K562 (cell line): ENCODE measurements at regions not wholly inside any gene's neighbourhood (a gene's known extent, or its start where the extent isn't known, plus 50 kb on each side); places are given as distances from the start of the nearest gene placed in this dataset.

Source experiments
- ATAC-seq: fragments of 200-7000 bp; cut with Tn5 transposase; 3 replicates; pipeline ENCODE4 v1.9.1; 2020; ENCODE audit warnings: moderate library complexity
- BruUV-seq: library from RNA; stranded (reverse); fragments of 400-500 nt; replicated peaks from 2 replicates; lab custom pipeline; 2021; lab: Mats Ljungman, UMichigan
- CTCF ChIA-PET: fragments of 300-600 bp; formaldehyde crosslinking; extraction: SDS; loops from one replicate; lab custom pipeline; 2021; ENCODE audit warnings: low intra/inter-chr PET ratio; lab: Yijun Ruan, JAX
- POLR2A ChIA-PET: fragments of 300-600, 350-650 bp; sonication (Branson Sonifier 250); formaldehyde crosslinking; extraction: SDS; loops from one replicate; lab custom pipeline; 2021; ENCODE audit warnings: antibody characterized with exemption, inconsistent platforms; lab: Yijun Ruan, JAX
- DNase-seq, 4 experiments: peaks; one replicate each; pipeline versions ENCODE4 v3.0.0 to v3.0.0-alpha.2; 2011 to 2018; ENCODE audit warnings: low spot score in 3 of 4, mixed read lengths in 3 of 4; ENCODE audit errors: extremely low read depth in 1 of 4
- FAIRE-seq: peaks from 2 replicates; lab custom pipeline; 2011; peaks lifted over from hg19 to GRCh38; lab: Jason Lieb, UNC
- H2AFZ ChIP-seq: 2 replicates; pipeline ENCODE4 v1.6.0; 2011; ENCODE audit warnings: low read depth, low read length, control low read depth, inconsistent platforms
- H3K27ac ChIP-seq: fragments of 200-600 bp; 3 replicates; pipeline ENCODE4 v1.8.0; 2011; ENCODE audit warnings: low read depth, mild to moderate bottlenecking, control low read depth, inconsistent platforms, low read length, moderate library complexity, mixed read lengths; ENCODE audit errors: extremely low read depth
- H3K27me3 ChIP-seq, 2 experiments: fragments of 300-600 bp in 1 of 2; 2 replicates in 1 of 2; 3 replicates in 1 of 2; pipeline versions ENCODE4 v1.6.0 to v1.8.0; 2011; ENCODE audit warnings: inconsistent platforms in 2 of 2, low read length in 2 of 2, mild to moderate bottlenecking in 1 of 2, mixed read lengths in 1 of 2, moderate library complexity in 1 of 2; ENCODE audit not compliant: control insufficient read depth in 2 of 2, insufficient read depth in 2 of 2
- H3K36me3 ChIP-seq: fragments of 300-600 bp; 3 replicates; pipeline ENCODE4 v1.8.0; 2011; ENCODE audit warnings: mild to moderate bottlenecking, low read length, inconsistent platforms; ENCODE audit not compliant: control insufficient read depth, insufficient read depth
- H3K4me1 ChIP-seq, 2 experiments: fragments of 200-600 bp in 1 of 2; replicated peaks in 1 of 2; 2 replicates in 1 of 2; 3 replicates in 1 of 2; pipeline versions ENCODE4 v1.5.1 to v1.8.0; 2011; ENCODE audit warnings: inconsistent platforms in 2 of 2, low read length in 2 of 2, mild to moderate bottlenecking in 1 of 2, mixed read lengths in 1 of 2, moderate library complexity in 1 of 2; ENCODE audit not compliant: control insufficient read depth in 2 of 2, insufficient read depth in 2 of 2
- H3K4me2 ChIP-seq: 2 replicates; pipeline ENCODE4 v1.6.1; 2011; ENCODE audit warnings: low read length, control low read depth, inconsistent platforms, mixed read lengths; ENCODE audit not compliant: insufficient read depth
- H3K4me3 ChIP-seq: fragments of 200-600 bp; sonication (generic), shearing (Covaris generic); 2 replicates; pipeline ENCODE4 v1.5.1; 2016; ENCODE audit warnings: control low read depth, inconsistent platforms
- H3K79me2 ChIP-seq: fragments of 200-600 bp; 3 replicates; pipeline ENCODE4 v1.8.0; 2011; ENCODE audit warnings: low read length, inconsistent platforms; ENCODE audit not compliant: control insufficient read depth, insufficient read depth
- H3K9ac ChIP-seq, 2 experiments: 2 replicates each; pipeline versions ENCODE4 v1.6.0 to v1.6.1; 2011; ENCODE audit warnings: low read depth in 2 of 2, low read length in 2 of 2, control low read depth in 1 of 2, inconsistent platforms in 1 of 2, mild to moderate bottlenecking in 1 of 2, mixed read lengths in 1 of 2; ENCODE audit not compliant: insufficient read depth in 1 of 2
- H3K9me1 ChIP-seq: one replicate; pipeline ENCODE4 v1.6.0; 2011; ENCODE audit warnings: inconsistent platforms, mild to moderate bottlenecking, low read length, moderate library complexity; ENCODE audit not compliant: control insufficient read depth, insufficient read depth
- H3K9me3 ChIP-seq: replicated peaks from 2 replicates; pipeline ENCODE4 v1.5.1; 2011; ENCODE audit warnings: low read depth, low read length, inconsistent platforms; ENCODE audit not compliant: control insufficient read depth, insufficient read depth
- H4K20me1 ChIP-seq: replicated peaks from 2 replicates; pipeline ENCODE4 v1.6.1; 2011; ENCODE audit warnings: low read length, inconsistent platforms, mixed read lengths; ENCODE audit not compliant: control insufficient read depth, insufficient read depth
- CHAMP1 ChIP-seq: fragments of 450-650 bp; IDR thresholded peaks from 2 replicates; pipeline ENCODE4 v1.6.1; 2016; ENCODE audit warnings: mild to moderate bottlenecking
- CHD4 ChIP-seq: fragments of 200-600 bp; sonication (generic); IDR thresholded peaks from 3 replicates; pipeline ENCODE4 v1.6.1; 2012; ENCODE audit warnings: low read depth, mild to moderate bottlenecking, mixed read lengths, low read length, inconsistent platforms; ENCODE audit not compliant: insufficient read depth, insufficient replicate concordance, poor library complexity, severe bottlenecking
- ELF1 ChIP-seq: fragments of 200-800 bp; sonication (Bioruptor generic); IDR thresholded peaks from 2 replicates; pipeline ENCODE4 v1.6.1; 2016; ENCODE audit warnings: missing genetic modification characterization, missing compliant biosample characterization
- IRF2 ChIP-seq: sonication (generic); formaldehyde crosslinking; IDR thresholded peaks from 2 replicates; pipeline ENCODE4 v1.8.1; 2022; ENCODE audit warnings: mild to moderate bottlenecking, missing genetic modification reagents
- MYBL2 ChIP-seq, 2 experiments: fragments of 450-650 bp in 1 of 2; sonication (generic) in 1 of 2; formaldehyde crosslinking in 1 of 2; IDR thresholded peaks; 2 replicates each; pipeline versions ENCODE4 v1.6.1 to v1.8.1; 2017 to 2022; ENCODE audit warnings: borderline replicate concordance in 1 of 2, inconsistent platforms in 1 of 2, low read depth in 1 of 2, mild to moderate bottlenecking in 1 of 2, missing genetic modification reagents in 1 of 2, moderate library complexity in 1 of 2
- NONO ChIP-seq, 2 experiments: fragments of 200-400 bp in 1 of 2; fragments of 450-650 bp in 1 of 2; formaldehyde crosslinking in 1 of 2; IDR thresholded peaks; 2 replicates each; pipeline ENCODE4 v1.6.1; 2017; ENCODE audit warnings: low read depth in 2 of 2, mild to moderate bottlenecking in 2 of 2, moderate library complexity in 2 of 2, low read length in 1 of 2
- SIN3A ChIP-seq, 2 experiments: fragments of 150-350 bp in 1 of 2; IDR thresholded peaks; 2 replicates each; pipeline ENCODE4 v1.6.1; 2011 to 2016; ENCODE audit warnings: borderline replicate concordance in 2 of 2, low read depth in 2 of 2, low read length in 2 of 2, mild to moderate bottlenecking in 2 of 2, moderate library complexity in 2 of 2; ENCODE audit not compliant: control insufficient read depth in 1 of 2
- SMARCE1 ChIP-seq: fragments of 450-650 bp; IDR thresholded peaks from 2 replicates; pipeline ENCODE4 v1.7.1; 2016; ENCODE audit warnings: mild to moderate bottlenecking
- ZBTB2 ChIP-seq: fragments of 450-650 bp; IDR thresholded peaks from 2 replicates; pipeline ENCODE4 v1.6.1; 2016; ENCODE audit warnings: antibody characterized with exemption
- ZFP30 ChIP-seq: fragments of 250-450 bp; sonication (Bioruptor Pico); IDR thresholded peaks from 2 replicates; pipeline ENCODE4 v1.8.0; 2022; ENCODE audit warnings: moderate library complexity, mild to moderate bottlenecking, inconsistent platforms, borderline replicate concordance
- ZNF282 ChIP-seq: sonication (generic); formaldehyde crosslinking; IDR thresholded peaks from 2 replicates; pipeline ENCODE4 v1.8.1; 2023; ENCODE audit warnings: missing genetic modification reagents
- ZNF76 ChIP-seq: fragments of 250-450 bp; sonication (Bioruptor Pico); IDR thresholded peaks from 2 replicates; pipeline ENCODE4 v1.4.0; 2020; ENCODE audit warnings: mild to moderate bottlenecking, moderate library complexity, borderline replicate concordance
- WGBS: fragments of 100-300 bp; shearing (Covaris generic); methylation state at CpG from one replicate; pipeline ENCODE4 v1.1.6; 2016; ENCODE audit warnings: low coverage, mixed read lengths; ENCODE audit not compliant: insufficient coverage; ENCODE audit errors: missing lambda C conversion rate; 5-methylcytosine and 5-hydroxymethylcytosine counted together
- in situ Hi-C: fragments of 300-500 bp; cut with MboI; formaldehyde crosslinking; loops from 4 replicates; pipeline ENCODE4 v1.15.0; 2018; ENCODE audit warnings: inconsistent platforms, mixed read lengths
- intact Hi-C: fragments of 100-400 bp; cut with micrococcal nuclease; formaldehyde crosslinking; loops from 2 replicates; pipeline ENCODE4 v1.14.2; 2022

- Histone ChIP-seq H3K79me2 (no peaks in the 10 kb centered on the region), H3K27ac (no peak overlapping the region), H3K36me3 (no peaks in the 10 kb centered on the region), H3K27me3 (no peaks in the 10 kb centered on the region), H2AFZ (no peak overlapping the region), H3K9me3 (no peaks in the 10 kb centered on the region), H3K9me1 (no peaks in the 10 kb centered on the region), H3K4me1 (peaks cover 4 to 5% of the 10 kb centered on the region in 2 experiments; a peak in 4 of 5 replicates), H3K4me2 (no peak overlapping the region), H3K9ac (no peak overlapping the region), H4K20me1 (no peaks in the 10 kb centered on the region), H3K4me3 (no peak overlapping the region)
- DNase-seq (no peak), FAIRE-seq (no peak), ATAC-seq (no peak)
- in situ Hi-C loops (no loop called here), intact Hi-C loops (no loop called here)
- CTCF ChIA-PET: no interaction called here
- TF ChIP-seq ZNF282 (CRISPR knock-in tag) (no peak), IRF2 (CRISPR knock-in tag) (no peak), ZBTB2 (no peak), CHD4 (no peak), NONO (IDR thresholded peaks at IDR 0.05; ENCODE audit: low read depth in 2 of 2, low read length in 1 of 2) (no peak), ELF1 (tag) (no peak), ZNF76 (CRISPR knock-in tag) (no peak), MYBL2 (IDR thresholded peaks at IDR 0.05; ENCODE audit: low read depth) (no peak), MYBL2 (CRISPR knock-in tag; IDR thresholded peaks at IDR 0.05; ENCODE audit: borderline replicate concordance) (no peak), CHAMP1 (no peak), SMARCE1 (no peak), ZFP30 (CRISPR knock-in tag) (no peak), SIN3A (IDR thresholded peaks at IDR 0.05; ENCODE audit: borderline replicate concordance in 2 of 2, control insufficient read depth in 1 of 2, low read depth in 2 of 2, low read length in 2 of 2) (no peak)
- BruUV-seq: no TSS peak
- POLR2A ChIA-PET: interaction anchor here (1.4 kb wide), 1 partner anchor 55 kb away, joined by 3 read pairs; the partner anchor contains the start of gene MYB
- WGBS: 93% methylated on average over 2 of the region's 2 CpGs
Observed at GRCh38 chr6:135126034-135126433, 55.1 kb upstream of the MYB start.
